ENCODE measurements at regions not wholly inside any gene's neighbourhood (a gene's known extent, or its start where the extent isn't known, plus 50 kb on each side); places are given as distances from the start of the nearest gene placed in this dataset.

DNA sequence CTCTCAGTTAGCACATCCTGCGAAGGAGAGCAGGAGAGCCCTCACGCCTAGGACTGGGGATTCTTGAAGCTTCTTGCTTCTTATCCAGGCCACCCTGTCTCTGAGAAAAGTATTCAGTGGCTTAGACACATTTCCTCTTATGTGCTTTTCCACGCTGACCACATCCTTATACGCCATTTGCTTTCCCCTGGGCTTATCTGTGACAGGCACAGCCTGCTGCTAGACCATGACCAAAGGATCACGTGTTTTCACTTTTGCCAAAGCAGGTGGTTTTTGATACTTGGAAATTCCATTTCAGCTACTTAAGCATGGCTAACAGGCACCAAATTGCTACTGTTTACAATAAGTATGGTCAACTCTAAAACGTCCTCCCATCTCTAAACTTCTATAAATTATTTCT is 587.4 kb downstream of the AACS start:
- TF ChIP-seq, protein P1, sequence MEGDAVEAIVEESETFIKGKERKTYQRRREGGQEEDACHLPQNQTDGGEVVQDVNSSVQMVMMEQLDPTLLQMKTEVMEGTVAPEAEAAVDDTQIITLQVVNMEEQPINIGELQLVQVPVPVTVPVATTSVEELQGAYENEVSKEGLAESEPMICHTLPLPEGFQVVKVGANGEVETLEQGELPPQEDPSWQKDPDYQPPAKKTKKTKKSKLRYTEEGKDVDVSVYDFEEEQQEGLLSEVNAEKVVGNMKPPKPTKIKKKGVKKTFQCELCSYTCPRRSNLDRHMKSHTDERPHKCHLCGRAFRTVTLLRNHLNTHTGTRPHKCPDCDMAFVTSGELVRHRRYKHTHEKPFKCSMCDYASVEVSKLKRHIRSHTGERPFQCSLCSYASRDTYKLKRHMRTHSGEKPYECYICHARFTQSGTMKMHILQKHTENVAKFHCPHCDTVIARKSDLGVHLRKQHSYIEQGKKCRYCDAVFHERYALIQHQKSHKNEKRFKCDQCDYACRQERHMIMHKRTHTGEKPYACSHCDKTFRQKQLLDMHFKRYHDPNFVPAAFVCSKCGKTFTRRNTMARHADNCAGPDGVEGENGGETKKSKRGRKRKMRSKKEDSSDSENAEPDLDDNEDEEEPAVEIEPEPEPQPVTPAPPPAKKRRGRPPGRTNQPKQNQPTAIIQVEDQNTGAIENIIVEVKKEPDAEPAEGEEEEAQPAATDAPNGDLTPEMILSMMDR (IDR thresholded peaks at IDR 0.05), result no peak
- TF ChIP-seq EZH2 (IDR thresholded peaks at IDR 0.05; ENCODE audit: borderline replicate concordance, insufficient read depth, low read depth, low read length, poor library complexity, severe bottlenecking), result no peak

Data from B cell (primary cell).